ENCODE measurements at regions not wholly inside any gene's neighbourhood (a gene's known extent, or its start where the extent isn't known, plus 50 kb on each side); places are given as distances from the start of the nearest gene placed in this dataset.

DNA sequence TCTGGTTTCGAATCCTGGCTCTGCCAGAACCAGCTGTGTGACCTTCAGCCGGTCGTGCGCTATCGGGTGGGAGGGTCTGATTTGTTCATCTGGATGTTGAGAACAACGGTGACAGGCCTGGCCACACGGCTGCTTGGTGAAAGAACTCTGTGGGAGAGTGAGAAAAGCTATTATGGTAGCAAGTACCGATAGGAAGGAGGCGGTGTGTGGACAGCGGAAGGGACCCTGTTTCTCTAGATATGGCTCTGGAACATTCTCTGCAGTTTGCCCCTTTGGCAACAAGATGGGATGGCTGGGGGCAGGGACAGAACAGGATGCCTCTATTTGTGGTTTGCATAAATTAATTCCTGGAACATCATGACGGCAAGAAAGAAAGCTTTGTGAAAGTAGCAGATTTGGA is 347.3 kb downstream of the AACS start:
- TF ChIP-seq, protein P1, sequence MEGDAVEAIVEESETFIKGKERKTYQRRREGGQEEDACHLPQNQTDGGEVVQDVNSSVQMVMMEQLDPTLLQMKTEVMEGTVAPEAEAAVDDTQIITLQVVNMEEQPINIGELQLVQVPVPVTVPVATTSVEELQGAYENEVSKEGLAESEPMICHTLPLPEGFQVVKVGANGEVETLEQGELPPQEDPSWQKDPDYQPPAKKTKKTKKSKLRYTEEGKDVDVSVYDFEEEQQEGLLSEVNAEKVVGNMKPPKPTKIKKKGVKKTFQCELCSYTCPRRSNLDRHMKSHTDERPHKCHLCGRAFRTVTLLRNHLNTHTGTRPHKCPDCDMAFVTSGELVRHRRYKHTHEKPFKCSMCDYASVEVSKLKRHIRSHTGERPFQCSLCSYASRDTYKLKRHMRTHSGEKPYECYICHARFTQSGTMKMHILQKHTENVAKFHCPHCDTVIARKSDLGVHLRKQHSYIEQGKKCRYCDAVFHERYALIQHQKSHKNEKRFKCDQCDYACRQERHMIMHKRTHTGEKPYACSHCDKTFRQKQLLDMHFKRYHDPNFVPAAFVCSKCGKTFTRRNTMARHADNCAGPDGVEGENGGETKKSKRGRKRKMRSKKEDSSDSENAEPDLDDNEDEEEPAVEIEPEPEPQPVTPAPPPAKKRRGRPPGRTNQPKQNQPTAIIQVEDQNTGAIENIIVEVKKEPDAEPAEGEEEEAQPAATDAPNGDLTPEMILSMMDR (IDR thresholded peaks at IDR 0.05) = no peak
- no peak for TF ChIP-seq POLR2A (IDR thresholded peaks at IDR 0.05)
